Right cardiac atrium (tissue), 5 donors: ENCODE measurements at regions not wholly inside any gene's neighbourhood (a gene's known extent, or its start where the extent isn't known, plus 50 kb on each side); places are given as distances from the start of the nearest gene placed in this dataset.

ENCODE experiments used
- ATAC-seq, 2 donors: fragments of 200-7000 bp; cut with Tn5 transposase; one replicate each; pipeline versions ENCODE4 v1.8.0 to v1.9.1; 2020; ENCODE audit warnings: moderate library complexity in 2 of 2, mild to moderate bottlenecking in 1 of 2
- DNase-seq, 3 donors: peaks; one replicate each; pipeline ENCODE4 v3.0.0-alpha.2; 2020
- H3K27ac ChIP-seq: one replicate; pipeline ENCODE4 v1.5.1; 2013; ENCODE audit warnings: mild to moderate bottlenecking, low read length, control low read depth, moderate library complexity
- H3K27me3 ChIP-seq: one replicate; pipeline ENCODE4 v1.6.1; 2013; ENCODE audit not compliant: control insufficient read depth, insufficient read depth
- H3K4me1 ChIP-seq: one replicate; pipeline ENCODE4 v1.6.1; 2013; ENCODE audit warnings: low read length; ENCODE audit not compliant: control insufficient read depth, insufficient read depth
- H3K4me3 ChIP-seq: one replicate; pipeline ENCODE4 v1.5.1; 2013; ENCODE audit warnings: low read length, control low read depth
- H3K9me3 ChIP-seq: one replicate; pipeline ENCODE4 v1.6.1; 2013; ENCODE audit warnings: low read length; ENCODE audit not compliant: control insufficient read depth
- WGBS: extraction: QIAGEN DNeasy Blood & Tissue Kit; methylation state at CpG from one replicate; pipeline ENCODE4 v1.1.7; 2013; 5-methylcytosine and 5-hydroxymethylcytosine counted together
- intact Hi-C, 4 donors: fragments of 100-400 bp; cut with DNase I; formaldehyde crosslinking; loops; one replicate each; pipeline versions ENCODE4 v1.11.0 to v1.14.0; 2022 to 2023
- donor health status: healthy with polysubstance abuse.
- donor health status: DM: no; HTN: yes; CAD: no.
- donor health status: DM: no; HTN: no; CAD: no.
- donor health status: DM: no; HTN: yes; CAD: no; lungs with severe emphysema.
- donor health status: DM: yes; HTN: yes; CAD: no.

- no peaks in the 10 kb centered on the region for H3K27me3 ChIP-seq
- ATAC-seq (peak in 1 of 2 donors; percentile 10), DNase-seq (no peak)
- H3K27ac ChIP-seq = no peak overlapping the region
- intact Hi-C loops = no loop called here
- no peak overlapping the region for H3K4me3 ChIP-seq
- H3K9me3 ChIP-seq = no peaks in the 10 kb centered on the region
- no peaks in the 10 kb centered on the region for H3K4me1 ChIP-seq
- WGBS = 75% methylated on average over 12 of the region's 12 CpGs
Observed at GRCh38 chr3:72590732-72591221, 257.5 kb downstream of the SHQ1 start.

DNA sequence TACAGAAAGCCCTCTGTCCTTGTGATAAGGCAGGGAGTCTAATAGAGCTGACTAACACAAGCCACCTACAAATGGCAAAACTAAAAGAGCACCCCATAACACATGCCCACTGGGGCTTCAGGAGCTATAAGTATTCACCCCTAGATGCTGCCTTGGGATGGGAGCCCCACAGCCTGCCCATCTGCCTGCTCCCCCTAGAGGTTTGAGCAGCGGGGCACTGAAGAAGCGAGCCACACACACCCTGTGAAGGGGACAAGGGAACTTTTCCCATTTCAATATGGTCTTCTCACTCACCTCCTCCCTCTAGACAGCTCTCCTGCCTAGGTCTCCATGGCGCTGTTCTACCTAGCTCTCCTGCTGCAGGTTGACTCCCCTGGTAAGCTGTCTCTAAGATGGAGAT, 261.0 kb downstream of the SHQ1 start:
- Histone ChIP-seq H3K27me3 (no peaks in the 10 kb centered on the region), H3K9me3 (no peaks in the 10 kb centered on the region), H3K4me1 (no peaks in the 10 kb centered on the region), H3K27ac (no peak overlapping the region), H3K4me3 (no peak overlapping the region)
- WGBS = 97% methylated on average over 3 of the region's 3 CpGs
- no peak for DNase-seq
- no peak for ATAC-seq
- intact Hi-C loops = no loop called here

GRCh38 chr3:72586694-72587093, 261.6 kb downstream of the SHQ1 start:
- ATAC-seq (no peak), DNase-seq (no peak)
- H3K27me3 ChIP-seq = no peaks in the 10 kb centered on the region
- intact Hi-C loops = no loop called here
- H3K27ac ChIP-seq = no peak overlapping the region
- WGBS = 97% methylated on average over 7 of the region's 7 CpGs
- H3K9me3 ChIP-seq = no peaks in the 10 kb centered on the region
- no peak overlapping the region for H3K4me3 ChIP-seq
- H3K4me1 ChIP-seq = no peaks in the 10 kb centered on the region

DNA sequence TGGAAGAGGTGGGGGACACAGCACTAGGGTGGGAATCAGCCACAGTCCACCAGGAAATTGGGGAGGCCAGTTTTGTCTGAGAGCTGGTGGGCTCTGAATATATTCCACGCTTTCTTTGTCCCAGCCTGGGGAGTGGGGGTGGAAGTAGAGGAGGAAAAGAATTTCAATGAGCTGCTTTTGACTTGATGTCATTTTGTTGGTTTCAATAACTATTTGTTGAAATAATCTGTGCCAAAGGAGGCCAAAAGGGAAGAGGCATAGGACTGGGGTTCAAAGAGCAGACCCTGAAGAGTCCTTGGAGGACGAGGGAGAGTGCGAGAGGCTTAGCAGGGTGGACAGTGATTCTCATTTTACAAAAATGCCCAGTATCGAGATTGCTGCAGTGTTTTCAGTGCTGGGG, 262.3 kb downstream of the SHQ1 start:
- H3K27ac ChIP-seq = no peak overlapping the region

GRCh38 chr3:72584262-72584661, 264.0 kb downstream of the SHQ1 start:
- 94% methylated on average over 2 of the region's 2 CpGs for WGBS
- Histone ChIP-seq H3K4me3 (no peak overlapping the region), H3K9me3 (no peaks in the 10 kb centered on the region), H3K27me3 (no peaks in the 10 kb centered on the region), H3K4me1 (no peaks in the 10 kb centered on the region), H3K27ac (no peak overlapping the region)
- no peak for DNase-seq
- no peak for ATAC-seq
- intact Hi-C loops = no loop called here

More for the DNA sequence above, 262.3 kb downstream of the SHQ1 start:
- intact Hi-C loops = no loop called here
- Histone ChIP-seq H3K4me3 (no peak overlapping the region), H3K9me3 (no peaks in the 10 kb centered on the region), H3K4me1 (no peaks in the 10 kb centered on the region), H3K27me3 (no peaks in the 10 kb centered on the region)
- 86% methylated on average over 4 of the region's 4 CpGs for WGBS
- DNase-seq = no peak
- ATAC-seq = no peak

DNA sequence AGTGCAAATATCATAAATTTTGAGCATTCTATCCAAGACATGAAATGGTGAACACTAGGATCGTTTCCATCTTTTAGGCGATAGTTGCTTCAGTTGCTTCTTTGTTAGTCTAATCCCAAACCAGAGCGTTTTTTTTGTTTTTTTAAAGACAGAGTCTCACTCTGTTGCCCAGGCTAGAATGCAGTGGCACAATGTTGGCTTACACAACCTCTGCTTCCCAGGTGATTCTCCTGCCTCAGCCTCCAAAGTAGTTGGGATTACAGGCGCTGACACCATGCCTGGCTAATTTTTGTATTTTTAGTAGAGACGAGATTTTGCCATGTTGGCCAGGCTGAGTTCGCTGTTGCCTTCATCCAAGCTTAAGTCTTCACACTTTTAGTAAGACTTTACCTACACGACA, 265.3 kb downstream of the SHQ1 start:
- WGBS = 96% methylated on average over 7 of the region's 7 CpGs
- no peak overlapping the region for H3K27ac ChIP-seq
- no peak for DNase-seq
- no peaks in the 10 kb centered on the region for H3K27me3 ChIP-seq
- H3K4me1 ChIP-seq = no peaks in the 10 kb centered on the region
- no peak for ATAC-seq
- no peak overlapping the region for H3K4me3 ChIP-seq
- no peaks in the 10 kb centered on the region for H3K9me3 ChIP-seq
- intact Hi-C loops = no loop called here

- Histone ChIP-seq H3K4me1 (no peaks in the 10 kb centered on the region), H3K27me3 (no peaks in the 10 kb centered on the region), H3K27ac (no peak overlapping the region), H3K9me3 (no peaks in the 10 kb centered on the region), H3K4me3 (no peak overlapping the region)
- WGBS = 84% methylated on average over 6 of the region's 6 CpGs
- intact Hi-C loops = no loop called here
- ATAC-seq (no peak), DNase-seq (no peak)
Observed at GRCh38 chr3:72582211-72582878, 265.9 kb downstream of the SHQ1 start.

GRCh38 chr3:72580900-72581299, 267.3 kb downstream of the SHQ1 start:
- DNase-seq = no peak
- intact Hi-C loops = no loop called here
- 81% methylated on average over 2 of the region's 2 CpGs for WGBS

GRCh38 chr3:72580246-72580756, 267.9 kb downstream of the SHQ1 start:
- Histone ChIP-seq H3K4me1 (no peaks in the 10 kb centered on the region), H3K9me3 (no peaks in the 10 kb centered on the region), H3K4me3 (no peak overlapping the region), H3K27ac (no peak overlapping the region), H3K27me3 (no peaks in the 10 kb centered on the region)
- no peak for DNase-seq
- intact Hi-C loops = no loop called here
- ATAC-seq = no peak
- 79% methylated on average over 4 of the region's 4 CpGs for WGBS

More at GRCh38 chr3:72580900-72581299, 267.3 kb downstream of the SHQ1 start:
- H3K9me3 ChIP-seq = no peaks in the 10 kb centered on the region
- no peaks in the 10 kb centered on the region for H3K27me3 ChIP-seq
- no peaks in the 10 kb centered on the region for H3K4me1 ChIP-seq
- no peak for ATAC-seq
- H3K4me3 ChIP-seq = no peak overlapping the region
- no peak overlapping the region for H3K27ac ChIP-seq

- DNase-seq = no peak
- H3K27ac ChIP-seq = no peak overlapping the region
- 91% methylated on average over 11 of the region's 11 CpGs for WGBS
- no peaks in the 10 kb centered on the region for H3K4me1 ChIP-seq
- no peaks in the 10 kb centered on the region for H3K27me3 ChIP-seq
- no peaks in the 10 kb centered on the region for H3K9me3 ChIP-seq
- intact Hi-C loops = no loop called here
- no peak overlapping the region for H3K4me3 ChIP-seq
- no peak for ATAC-seq
Observed at GRCh38 chr3:72579581-72580245, 268.5 kb downstream of the SHQ1 start.

DNA sequence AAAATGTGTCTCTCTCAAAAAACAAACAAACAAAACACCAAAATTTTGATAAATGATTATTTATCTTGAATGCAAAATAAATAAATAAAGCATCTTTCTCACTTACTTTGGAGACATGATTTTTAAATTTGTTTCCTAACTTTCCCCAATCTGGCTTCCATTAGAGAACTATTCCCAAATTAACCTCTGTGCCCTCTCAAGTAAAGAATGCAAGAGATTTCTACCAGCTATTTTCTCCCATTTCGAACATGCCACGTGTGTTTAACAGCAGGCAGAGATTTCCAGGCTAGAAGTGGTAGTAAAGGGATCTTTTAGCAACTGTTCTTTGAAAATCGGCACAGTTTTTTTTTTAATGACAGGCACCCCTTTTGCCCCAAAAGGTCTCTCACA, 269.1 kb downstream of the SHQ1 start:
- no peak overlapping the region for H3K27ac ChIP-seq
- DNase-seq (no peak), ATAC-seq (no peak)
- H3K9me3 ChIP-seq = no peaks in the 10 kb centered on the region
- H3K4me1 ChIP-seq = no peaks in the 10 kb centered on the region
- WGBS = 77% methylated on average over 3 of the region's 3 CpGs
- intact Hi-C loops = no loop called here
- H3K4me3 ChIP-seq = no peak overlapping the region
- H3K27me3 ChIP-seq = no peaks in the 10 kb centered on the region
